ENCODE measurements at regions not wholly inside any gene's neighbourhood (a gene's known extent, or its start where the extent isn't known, plus 50 kb on each side); places are given as distances from the start of the nearest gene placed in this dataset.

- no peak overlapping the region for H2AFZ ChIP-seq (ENCODE audit: insufficient read depth, low read depth, low read length, poor library complexity, severe bottlenecking)
- Mint-ChIP-seq H3K9me3 (peaks cover 0 to 7% (median 0%) of the 10 kb centered on the region in 7 donors), H3K4me3 (no peak overlapping the region), H3K27ac (no peak overlapping the region), H3K36me3 (no peaks in the 10 kb centered on the region), H3K4me1 (no peaks in the 10 kb centered on the region), H3K27me3 (ENCODE audit: low read depth in 3 of 3) (peaks cover 1 to 6% (median 5%) of the 10 kb centered on the region in 3 donors)
- no peak overlapping the region for H3K27ac ChIP-seq (ENCODE audit: low read depth in 1 of 2, low read length in 2 of 2)
- WGBS (ENCODE audit: insufficient coverage): 22% methylated on average over 1 of the region's 1 CpG
- no peaks in the 10 kb centered on the region for H3K4me1 ChIP-seq (ENCODE audit: control insufficient read depth in 1 of 2, insufficient read depth in 2 of 2, low read length in 2 of 2)
- no peaks in the 10 kb centered on the region for H3K9me3 ChIP-seq (replicated peaks in 1 of 2; ENCODE audit: control insufficient read depth in 1 of 2, insufficient read depth in 1 of 2, low read length in 2 of 2)
- H4K20me1 ChIP-seq (ENCODE audit: insufficient read depth, low read length): no peaks in the 10 kb centered on the region
- no peaks in the 10 kb centered on the region for H3K79me2 ChIP-seq (ENCODE audit: insufficient read depth, low read length)
- no peaks in the 10 kb centered on the region for H3K27me3 ChIP-seq (ENCODE audit: control insufficient read depth in 2 of 2, insufficient read depth in 2 of 2, low read length in 2 of 2)
- intact Hi-C loops (cut with micrococcal nuclease): no loop called here
- H3K4me2 ChIP-seq (replicated peaks; ENCODE audit: extremely low read depth, low read length, poor library complexity, severe bottlenecking): no peak overlapping the region
- H3K9ac ChIP-seq (ENCODE audit: insufficient read depth, low read length, poor library complexity, severe bottlenecking): no peak overlapping the region
- no peak overlapping the region for H3K4me3 ChIP-seq (replicated peaks in 1 of 3; ENCODE audit: low read depth in 2 of 3, low read length in 3 of 3)
- no peaks in the 10 kb centered on the region for H3K36me3 ChIP-seq (replicated peaks in 1 of 2; ENCODE audit: control insufficient read depth in 1 of 2, insufficient read depth in 2 of 2, low read length in 2 of 2)
- no peak for TF ChIP-seq CTCF (IDR thresholded peaks at IDR 0.05)
- no peak for DNase-seq
Observed at GRCh38 chr10:43746906-43747305, 98.2 kb upstream of the ZNF32 start.

- WGBS (ENCODE audit: insufficient coverage): no CpG with 5 or more reads among the region's 1 CpG
- no peaks in the 10 kb centered on the region for H3K4me1 ChIP-seq (ENCODE audit: control insufficient read depth in 1 of 2, insufficient read depth in 2 of 2, low read length in 2 of 2)
- no peak overlapping the region for H2AFZ ChIP-seq (ENCODE audit: insufficient read depth, low read depth, low read length, poor library complexity, severe bottlenecking)
- no peaks in the 10 kb centered on the region for H3K4me1 Mint-ChIP-seq
- no peaks in the 10 kb centered on the region for H4K20me1 ChIP-seq (ENCODE audit: insufficient read depth, low read length)
- no peaks in the 10 kb centered on the region for H3K36me3 Mint-ChIP-seq
- H3K9ac ChIP-seq (ENCODE audit: insufficient read depth, low read length, poor library complexity, severe bottlenecking): no peak overlapping the region
- peaks cover under 1 to 7% (median 2%) of the 10 kb centered on the region in 3 donors for H3K27me3 Mint-ChIP-seq (ENCODE audit: low read depth in 3 of 3)
- no peak overlapping the region for H3K27ac ChIP-seq (ENCODE audit: low read depth in 1 of 2, low read length in 2 of 2)
- no peaks in the 10 kb centered on the region for H3K27me3 ChIP-seq (ENCODE audit: control insufficient read depth in 2 of 2, insufficient read depth in 2 of 2, low read length in 2 of 2)
- H3K4me2 ChIP-seq (replicated peaks; ENCODE audit: extremely low read depth, low read length, poor library complexity, severe bottlenecking): no peak overlapping the region
- H3K27ac Mint-ChIP-seq: no peak overlapping the region
- no peaks in the 10 kb centered on the region for H3K36me3 ChIP-seq (replicated peaks in 1 of 2; ENCODE audit: control insufficient read depth in 1 of 2, insufficient read depth in 2 of 2, low read length in 2 of 2)
- H3K4me3 Mint-ChIP-seq: no peak overlapping the region
- H3K4me3 ChIP-seq (replicated peaks in 1 of 3; ENCODE audit: low read depth in 2 of 3, low read length in 3 of 3): no peak overlapping the region
- H3K79me2 ChIP-seq (ENCODE audit: insufficient read depth, low read length): no peaks in the 10 kb centered on the region
- peaks cover 0 to 7% (median 2%) of the 10 kb centered on the region in 7 donors for H3K9me3 Mint-ChIP-seq
- intact Hi-C loops (cut with micrococcal nuclease): no loop called here
- H3K9me3 ChIP-seq (replicated peaks in 1 of 2; ENCODE audit: control insufficient read depth in 1 of 2, insufficient read depth in 1 of 2, low read length in 2 of 2): no peaks in the 10 kb centered on the region
- DNase-seq: no peak
- no peak for TF ChIP-seq CTCF (IDR thresholded peaks at IDR 0.05)
Observed at GRCh38 chr10:43739161-43739560, 90.5 kb upstream of the ZNF32 start.
